ENCODE measurements at regions not wholly inside any gene's neighbourhood (a gene's known extent, or its start where the extent isn't known, plus 50 kb on each side); places are given as distances from the start of the nearest gene placed in this dataset.

GRCh38 chr1:184882957-184883815, 91.1 kb downstream of the NIBAN1 start:
- no peak for TF ChIP-seq CTCF (IDR thresholded peaks at IDR 0.05)
- no peak for TF ChIP-seq POLR2A (IDR thresholded peaks at IDR 0.05)
- no peak for TF ChIP-seq POLR2AphosphoS5 (IDR thresholded peaks at IDR 0.05)

All from sigmoid colon (tissue), 4 donors.